Sigmoid colon (tissue), 6 donors: ENCODE measurements at regions not wholly inside any gene's neighbourhood (a gene's known extent, or its start where the extent isn't known, plus 50 kb on each side); places are given as distances from the start of the nearest gene placed in this dataset.

Source experiments
- DNase-seq: peaks from one replicate; pipeline ENCODE4 v3.0.0-alpha.2; 2019
- H3K27ac ChIP-seq, 4 donors: fragments of 200-600 bp; sonication (generic); one replicate each; pipeline ENCODE4 v1.5.1; 2016 to 2019; ENCODE audit warnings: mild to moderate bottlenecking in 1 of 4
- H3K27me3 ChIP-seq, 3 donors: fragments of 200-600 bp; sonication (generic); one replicate each; pipeline ENCODE4 v1.5.1; 2019; ENCODE audit warnings: mild to moderate bottlenecking in 1 of 3
- H3K36me3 ChIP-seq, 4 donors: fragments of 200-600 bp; sonication (generic); one replicate each; pipeline ENCODE4 v1.5.1; 2016 to 2019
- H3K4me1 ChIP-seq, 4 donors: fragments of 200-600 bp; sonication (generic); one replicate each; pipeline ENCODE4 v1.5.1; 2017 to 2019
- H3K4me3 ChIP-seq, 4 donors: fragments of 200-600 bp; sonication (generic); one replicate each; pipeline ENCODE4 v1.5.1; 2017 to 2019; ENCODE audit warnings: mild to moderate bottlenecking in 2 of 4, moderate library complexity in 1 of 4
- H3K9me3 ChIP-seq, 4 donors: fragments of 200-600 bp in 3 of 4; sonication (generic) in 3 of 4; one replicate each; pipeline versions ENCODE4 v1.5.1 to v1.6.1; 2013 to 2019
- CTCF ChIP-seq, 4 experiments: fragments of 450-650 bp in 3 of 4; fragments of 200-600 bp in 1 of 4; IDR thresholded peaks; one replicate each; pipeline ENCODE4 v1.5.1; 2016 to 2019; ENCODE audit warnings: antibody characterized with exemption in 4 of 4, mild to moderate bottlenecking in 3 of 4, moderate library complexity in 2 of 4
- EP300 ChIP-seq, 4 donors: sonication (generic); formaldehyde crosslinking; IDR thresholded peaks; one replicate each; pipeline ENCODE4 v1.6.1; 2017; ENCODE audit warnings: antibody characterized with exemption in 4 of 4
- POLR2A ChIP-seq, 2 donors: fragments of 450-650 bp; IDR thresholded peaks; one replicate each; pipeline ENCODE4 v1.6.1; 2016; ENCODE audit warnings: antibody characterized with exemption in 2 of 2, mild to moderate bottlenecking in 2 of 2, moderate library complexity in 2 of 2
- POLR2AphosphoS5 ChIP-seq, 4 donors: sonication (generic); formaldehyde crosslinking; IDR thresholded peaks; one replicate each; pipeline ENCODE4 v1.6.1; 2017; ENCODE audit warnings: antibody characterized with exemption in 4 of 4
- WGBS, 2 donors: extraction: QIAGEN DNeasy Blood & Tissue Kit; methylation state at CpG; one replicate each; pipeline ENCODE4 v1.1.7; 2013; 5-methylcytosine and 5-hydroxymethylcytosine counted together
- intact Hi-C: fragments of 100-400 bp; cut with DNase I; formaldehyde crosslinking; loops from one replicate; pipeline ENCODE4 v1.15.1; 2023
- donor health status: healthy with polysubstance abuse.
- donor health status: healthy.

DNA sequence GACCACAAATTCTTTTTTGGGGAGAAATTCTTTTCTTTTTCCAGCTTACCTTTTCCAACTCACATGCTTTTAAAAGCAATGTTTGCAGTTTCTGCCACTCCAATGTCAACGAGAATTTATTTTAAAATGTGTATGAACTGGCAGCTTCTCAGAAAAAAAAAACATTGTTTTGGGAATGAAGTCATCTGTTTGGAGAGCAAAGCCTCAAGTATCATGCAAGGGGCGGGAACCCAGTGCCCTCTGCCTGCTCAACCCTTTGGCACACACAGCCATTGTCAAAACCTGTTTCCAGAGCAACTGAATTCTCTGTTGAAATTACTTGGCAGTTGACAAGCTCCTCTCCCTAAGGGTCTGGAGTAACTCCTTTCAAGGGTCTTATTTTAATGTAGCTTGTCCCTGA lies 128.5 kb downstream of the QPCT start:
- intact Hi-C loops = no loop called here
- H3K4me1 ChIP-seq = peaks cover 0 to 32% (median 21%) of the 10 kb centered on the region in 4 donors
- no peaks in the 10 kb centered on the region for H3K36me3 ChIP-seq
- H3K9me3 ChIP-seq = no peaks in the 10 kb centered on the region
- H3K27me3 ChIP-seq = no peaks in the 10 kb centered on the region
- TF ChIP-seq EP300 (IDR thresholded peaks at IDR 0.05) (no peak), CTCF (IDR thresholded peaks at IDR 0.05) (no peak), POLR2AphosphoS5 (IDR thresholded peaks at IDR 0.05) (no peak), POLR2A (IDR thresholded peaks at IDR 0.05) (no peak)
- 11 to 50% methylated on average over 2 of the region's 2 CpGs for WGBS, 2 donors
- peak overlapping the region in 1 of 4 donors; percentile 2 for H3K27ac ChIP-seq
- no peak overlapping the region for H3K4me3 ChIP-seq
- no peak for DNase-seq

GRCh38 chr2:37476411-37476810 lies 132.0 kb downstream of the QPCT start:
- WGBS, 2 donors = 73 to 98% methylated on average over 4 of the region's 4 CpGs
- DNase-seq = no peak
- intact Hi-C loops = no loop called here
- Histone ChIP-seq H3K27me3 (no peaks in the 10 kb centered on the region), H3K36me3 (no peaks in the 10 kb centered on the region), H3K4me3 (no peak overlapping the region), H3K4me1 (peaks cover 0 to 30% (median 22%) of the 10 kb centered on the region in 4 donors), H3K9me3 (no peaks in the 10 kb centered on the region), H3K27ac (peak overlapping the region in 2 of 4 donors; percentile 35 to 56)
- no peak for TF ChIP-seq CTCF (IDR thresholded peaks at IDR 0.05)
- no peak for TF ChIP-seq POLR2AphosphoS5 (IDR thresholded peaks at IDR 0.05)
- TF ChIP-seq POLR2A (IDR thresholded peaks at IDR 0.05) = no peak
- TF ChIP-seq EP300 (IDR thresholded peaks at IDR 0.05) = no peak

- Histone ChIP-seq H3K27ac (no peak overlapping the region), H3K36me3 (no peaks in the 10 kb centered on the region), H3K4me1 (peaks cover 0 to 28% (median 20%) of the 10 kb centered on the region in 4 donors), H3K4me3 (no peak overlapping the region), H3K9me3 (no peaks in the 10 kb centered on the region), H3K27me3 (no peaks in the 10 kb centered on the region)
- no peak for DNase-seq
- intact Hi-C loops = no loop called here
- TF ChIP-seq POLR2A (IDR thresholded peaks at IDR 0.05) (no peak), EP300 (IDR thresholded peaks at IDR 0.05) (no peak), CTCF (IDR thresholded peaks at IDR 0.05) (no peak), POLR2AphosphoS5 (IDR thresholded peaks at IDR 0.05) (no peak)
Observed at GRCh38 chr2:37477921-37478320, 133.5 kb downstream of the QPCT start.

- DNase-seq = no peak
- Histone ChIP-seq H3K4me3 (no peak overlapping the region), H3K36me3 (no peaks in the 10 kb centered on the region), H3K27me3 (no peaks in the 10 kb centered on the region), H3K9me3 (no peaks in the 10 kb centered on the region), H3K27ac (no peak overlapping the region), H3K4me1 (peaks cover 0 to 18% (median 13%) of the 10 kb centered on the region in 4 donors)
- no peak for TF ChIP-seq POLR2AphosphoS5 (IDR thresholded peaks at IDR 0.05)
- no peak for TF ChIP-seq POLR2A (IDR thresholded peaks at IDR 0.05)
- TF ChIP-seq EP300 (IDR thresholded peaks at IDR 0.05) = no peak
- no peak for TF ChIP-seq CTCF (IDR thresholded peaks at IDR 0.05)
- intact Hi-C loops = no loop called here
- 96 to 98% methylated on average over 2 of the region's 2 CpGs for WGBS, 2 donors
Observed at GRCh38 chr2:37481244-37481643, 136.8 kb downstream of the QPCT start.

DNA sequence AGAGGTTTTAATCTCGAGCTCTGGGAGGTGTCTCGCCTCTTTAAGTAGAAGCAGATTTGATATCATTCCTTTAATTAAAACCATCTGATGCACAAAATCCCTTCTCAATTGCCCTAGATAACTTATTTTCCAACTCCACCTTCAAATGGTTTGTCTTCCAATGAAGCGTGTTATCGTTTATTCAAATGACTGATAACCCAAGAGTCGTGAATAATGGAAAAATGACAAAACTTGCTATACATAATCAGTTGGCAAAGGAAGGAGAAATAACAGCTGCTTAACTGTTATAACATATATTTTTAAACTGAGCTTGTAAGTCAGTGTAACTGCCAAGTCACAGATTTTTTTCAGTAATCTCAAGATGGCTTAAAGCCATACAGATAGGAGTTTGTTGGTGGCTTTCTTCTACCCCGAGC lies 144.6 kb downstream of the QPCT start:
- DNase-seq = no peak
- H3K9me3 ChIP-seq = no peaks in the 10 kb centered on the region
- no peaks in the 10 kb centered on the region for H3K27me3 ChIP-seq
- 86 to 91% methylated on average over 6 of the region's 6 CpGs for WGBS, 2 donors
- no peaks in the 10 kb centered on the region for H3K4me1 ChIP-seq
- intact Hi-C loops = no loop called here
- no peaks in the 10 kb centered on the region for H3K36me3 ChIP-seq
- H3K4me3 ChIP-seq = no peak overlapping the region
- TF ChIP-seq EP300 (IDR thresholded peaks at IDR 0.05) = no peak
- TF ChIP-seq POLR2A (IDR thresholded peaks at IDR 0.05) = no peak
- TF ChIP-seq POLR2AphosphoS5 (IDR thresholded peaks at IDR 0.05) = no peak
- no peak for TF ChIP-seq CTCF (IDR thresholded peaks at IDR 0.05)
- no peak overlapping the region for H3K27ac ChIP-seq
